ENCODE measurements at regions not wholly inside any gene's neighbourhood (a gene's known extent, or its start where the extent isn't known, plus 50 kb on each side); places are given as distances from the start of the nearest gene placed in this dataset.

DNA sequence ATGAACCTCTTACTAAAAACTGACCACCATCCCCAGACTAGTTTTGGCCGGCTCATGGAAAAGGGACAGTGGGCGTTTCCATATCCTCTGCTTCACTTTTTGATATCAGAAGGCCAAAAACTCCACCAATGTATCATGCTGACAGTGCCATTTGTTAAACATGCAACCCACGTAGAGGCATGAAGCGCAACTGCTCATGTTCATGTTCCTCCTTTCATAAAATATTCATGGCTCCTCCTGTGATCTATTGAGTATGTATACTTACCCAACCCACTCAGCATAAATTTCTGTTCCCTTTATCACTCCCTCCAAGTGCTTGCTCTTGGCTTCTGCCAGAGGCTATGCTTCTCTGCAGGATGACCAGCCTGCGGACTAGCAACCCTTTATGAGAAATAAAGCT is 58.7 kb upstream of the TGFBR2 start:
- POLR2A ChIA-PET = no interaction called here
- CTCF ChIA-PET = interaction anchor here (1.4 kb wide), 1 partner anchor 11 kb away, joined by 3 read pairs; no protein-coding TSS in a partner anchor
- TF ChIP-seq, protein P1, sequence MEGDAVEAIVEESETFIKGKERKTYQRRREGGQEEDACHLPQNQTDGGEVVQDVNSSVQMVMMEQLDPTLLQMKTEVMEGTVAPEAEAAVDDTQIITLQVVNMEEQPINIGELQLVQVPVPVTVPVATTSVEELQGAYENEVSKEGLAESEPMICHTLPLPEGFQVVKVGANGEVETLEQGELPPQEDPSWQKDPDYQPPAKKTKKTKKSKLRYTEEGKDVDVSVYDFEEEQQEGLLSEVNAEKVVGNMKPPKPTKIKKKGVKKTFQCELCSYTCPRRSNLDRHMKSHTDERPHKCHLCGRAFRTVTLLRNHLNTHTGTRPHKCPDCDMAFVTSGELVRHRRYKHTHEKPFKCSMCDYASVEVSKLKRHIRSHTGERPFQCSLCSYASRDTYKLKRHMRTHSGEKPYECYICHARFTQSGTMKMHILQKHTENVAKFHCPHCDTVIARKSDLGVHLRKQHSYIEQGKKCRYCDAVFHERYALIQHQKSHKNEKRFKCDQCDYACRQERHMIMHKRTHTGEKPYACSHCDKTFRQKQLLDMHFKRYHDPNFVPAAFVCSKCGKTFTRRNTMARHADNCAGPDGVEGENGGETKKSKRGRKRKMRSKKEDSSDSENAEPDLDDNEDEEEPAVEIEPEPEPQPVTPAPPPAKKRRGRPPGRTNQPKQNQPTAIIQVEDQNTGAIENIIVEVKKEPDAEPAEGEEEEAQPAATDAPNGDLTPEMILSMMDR (IDR thresholded peaks at IDR 0.05; ENCODE audit: control extremely low read depth, extremely low read depth, low read depth, missing control alignments) = no peak
- no peak for DNase-seq (ENCODE audit: extremely low spot score)

DNA sequence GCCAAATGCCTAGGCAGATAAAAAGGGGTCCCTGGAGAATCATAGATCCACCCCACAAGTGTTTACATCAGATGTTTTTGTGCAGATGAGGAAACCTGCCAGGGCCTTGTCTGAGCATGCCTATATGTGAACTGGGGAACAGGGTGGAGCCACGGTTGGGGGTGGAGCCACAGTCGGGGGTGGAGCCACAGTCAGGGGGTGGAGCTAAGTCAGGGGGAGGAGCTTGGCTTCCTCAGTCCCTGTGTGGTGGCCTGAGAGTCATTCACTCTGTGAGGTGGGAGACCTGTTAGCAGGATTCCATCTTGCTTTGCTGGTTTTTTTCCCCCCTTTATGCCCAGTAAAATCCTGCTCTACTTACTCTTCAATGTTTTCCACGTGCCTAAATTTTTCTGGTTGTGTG is 57.8 kb upstream of the TGFBR2 start:
- ChIA-PET POLR2A (no interaction called here), CTCF (interaction anchor here (0.5 kb wide), 1 partner anchor 1278 kb away, joined by 3 read pairs; no protein-coding TSS in a partner anchor)
- no peak for DNase-seq (ENCODE audit: extremely low spot score)
- TF ChIP-seq, protein P1 (IDR thresholded peaks at IDR 0.05; ENCODE audit: control extremely low read depth, extremely low read depth, low read depth, missing control alignments) = no peak

DNA sequence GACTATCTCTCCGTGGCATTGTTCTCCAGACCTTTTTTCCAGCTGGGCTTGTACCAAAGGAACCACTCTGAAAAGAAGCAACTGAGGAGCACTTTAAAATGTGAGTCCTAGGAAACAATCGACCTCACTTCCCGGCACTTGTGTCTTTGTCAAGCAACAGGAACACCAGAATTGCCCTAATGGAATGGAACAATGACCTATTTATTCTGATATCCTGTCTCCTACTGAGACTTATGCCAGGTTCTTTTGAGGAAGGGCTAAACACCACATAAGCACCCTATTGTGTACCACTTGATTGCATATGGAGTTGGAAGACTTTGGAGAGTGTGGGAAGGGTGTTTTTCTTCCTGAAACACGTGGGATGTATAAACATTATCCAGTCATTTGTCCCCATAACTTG is 56.8 kb upstream of the TGFBR2 start:
- DNase-seq (ENCODE audit: extremely low spot score) = no peak
- CTCF ChIA-PET = no interaction called here
- TF ChIP-seq, protein P1 (IDR thresholded peaks at IDR 0.05; ENCODE audit: control extremely low read depth, extremely low read depth, low read depth, missing control alignments) = no peak
- POLR2A ChIA-PET = no interaction called here

DNA sequence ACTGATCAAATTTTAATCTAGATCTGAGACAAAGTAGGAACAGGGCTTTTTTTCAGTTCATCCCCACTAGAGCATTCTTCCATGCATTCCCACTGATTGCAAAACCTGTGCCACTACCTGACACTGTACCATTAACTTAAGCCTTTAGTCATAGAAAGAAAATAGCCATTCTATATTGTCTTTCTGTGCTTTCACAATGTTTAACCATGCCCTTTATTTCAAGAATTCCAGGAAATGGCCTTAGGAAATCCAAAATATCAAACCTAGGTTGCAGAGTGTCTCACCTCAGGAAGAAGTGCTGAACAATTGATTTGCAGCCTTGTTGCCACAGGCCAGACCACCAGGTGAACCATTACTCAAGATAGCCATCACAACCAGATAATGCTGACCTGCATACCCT is 56.2 kb upstream of the TGFBR2 start:
- CTCF ChIA-PET = no interaction called here
- no peak for DNase-seq (ENCODE audit: extremely low spot score)
- TF ChIP-seq, protein P1 (IDR thresholded peaks at IDR 0.05; ENCODE audit: control extremely low read depth, extremely low read depth, low read depth, missing control alignments) = no peak
- POLR2A ChIA-PET = no interaction called here

DNA sequence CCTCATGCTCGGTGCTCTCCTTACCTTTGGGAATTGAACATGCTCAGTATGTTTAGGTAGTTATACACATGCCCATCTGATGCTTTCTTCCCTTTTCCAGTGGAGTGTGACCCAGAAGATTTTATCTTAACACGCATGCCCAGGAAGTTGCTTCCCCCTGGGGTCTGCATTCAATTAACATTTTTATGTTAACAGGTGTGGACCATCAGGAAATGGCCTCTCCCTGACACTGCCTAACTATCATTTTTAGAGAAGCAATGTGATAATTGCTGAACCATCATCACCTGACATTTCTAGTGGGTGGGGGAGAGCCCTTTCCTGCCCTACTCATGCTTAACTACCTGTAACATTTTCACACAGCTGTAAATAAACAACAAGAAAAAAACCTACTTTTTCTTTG is 55.1 kb upstream of the TGFBR2 start:
- ChIA-PET CTCF (interaction anchor here (0.9 kb wide), 1 partner anchor 11 kb away, joined by 3 read pairs; no protein-coding TSS in a partner anchor), POLR2A (no interaction called here)
- DNase-seq (ENCODE audit: extremely low spot score) = no peak
- TF ChIP-seq, protein P1 (IDR thresholded peaks at IDR 0.05; ENCODE audit: control extremely low read depth, extremely low read depth, low read depth, missing control alignments) = no peak

DNA sequence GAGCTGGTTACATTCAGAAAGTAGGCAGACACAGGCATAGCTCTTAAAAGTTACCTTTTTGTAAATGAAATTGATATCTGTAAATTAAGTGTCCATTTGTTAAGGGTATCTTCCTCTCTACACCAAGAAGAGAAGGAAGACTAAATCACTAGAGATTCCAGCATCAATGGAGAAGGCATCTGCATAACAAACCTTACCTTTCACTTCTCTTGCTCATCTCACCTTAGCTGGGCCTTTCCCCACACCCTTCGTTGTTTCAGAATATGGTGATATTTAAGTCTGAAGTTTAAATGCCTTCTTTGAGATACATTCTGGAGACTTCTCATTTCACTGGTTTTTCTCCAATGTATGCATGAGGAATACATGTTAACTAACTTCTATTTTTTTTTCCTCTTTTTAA is 54.5 kb upstream of the TGFBR2 start:
- ChIA-PET CTCF (interaction anchor here (0.9 kb wide), 1 partner anchor 12 kb away, joined by 3 read pairs; no protein-coding TSS in a partner anchor), POLR2A (no interaction called here)
- DNase-seq (ENCODE audit: extremely low spot score) = no peak
- TF ChIP-seq, protein P1 (IDR thresholded peaks at IDR 0.05; ENCODE audit: control extremely low read depth, extremely low read depth, low read depth, missing control alignments) = no peak

All from GM10248 (cell line).